AG09309 (cell line): ENCODE measurements at regions not wholly inside any gene's neighbourhood (a gene's known extent, or its start where the extent isn't known, plus 50 kb on each side); places are given as distances from the start of the nearest gene placed in this dataset.
"Not testable (repeated sequence)": the region's sequence is repeated elsewhere in the genome, so short reads cannot be mapped to it uniquely, and the experiment has no call there.

ENCODE experiments used
- DNase-seq: peaks from one replicate; pipeline ENCODE4 v3.0.0-alpha.2; 2010; ENCODE audit warnings: low read depth
- H3K4me3 ChIP-seq: 2 replicates; pipeline ENCODE4 v1.5.1; 2011; ENCODE audit warnings: mild to moderate bottlenecking, low read depth, low read length, moderate library complexity; ENCODE audit not compliant: control insufficient read depth
- CTCF ChIP-seq: IDR thresholded peaks from 2 replicates; pipeline ENCODE4 v1.5.1; 2011; ENCODE audit warnings: mild to moderate bottlenecking, low read depth, low read length, inconsistent platforms; ENCODE audit not compliant: insufficient read depth, control insufficient read depth; ENCODE audit errors: missing control alignments

GRCh38 chr9:134546746-134547145 is 94.9 kb upstream of the COL5A1 start:
- H3K4me3 ChIP-seq: no peak overlapping the region
- no peak for DNase-seq
- no peak for TF ChIP-seq CTCF

- no peak for TF ChIP-seq CTCF
- no peak overlapping the region for H3K4me3 ChIP-seq
- no peak for DNase-seq
These were observed 94.2 kb upstream of the COL5A1 start for GRCh38 chr9:134547161-134548100.

GRCh38 chr9:134548185-134548584 is 93.4 kb upstream of the COL5A1 start:
- no peak for TF ChIP-seq CTCF
- DNase-seq: no peak
- H3K4me3 ChIP-seq: no peak overlapping the region

GRCh38 chr9:134548618-134549017 is 93.0 kb upstream of the COL5A1 start:
- H3K4me3 ChIP-seq: no peak overlapping the region
- no peak for DNase-seq
- TF ChIP-seq CTCF: no peak

- no peak for TF ChIP-seq CTCF
- no peak for DNase-seq
- H3K4me3 ChIP-seq: no peak overlapping the region
These were observed 92.3 kb upstream of the COL5A1 start for GRCh38 chr9:134549336-134549735.

- DNase-seq, H3K4me3 ChIP-seq: not testable (repeated sequence)
These were observed 91.5 kb upstream of the COL5A1 start for GRCh38 chr9:134550081-134550480.

- no peak for TF ChIP-seq CTCF
- DNase-seq: no peak
- no peak overlapping the region for H3K4me3 ChIP-seq
These were observed 91.0 kb upstream of the COL5A1 start for GRCh38 chr9:134550584-134550983.
